ENCODE measurements at regions not wholly inside any gene's neighbourhood (a gene's known extent, or its start where the extent isn't known, plus 50 kb on each side); places are given as distances from the start of the nearest gene placed in this dataset.

DNA sequence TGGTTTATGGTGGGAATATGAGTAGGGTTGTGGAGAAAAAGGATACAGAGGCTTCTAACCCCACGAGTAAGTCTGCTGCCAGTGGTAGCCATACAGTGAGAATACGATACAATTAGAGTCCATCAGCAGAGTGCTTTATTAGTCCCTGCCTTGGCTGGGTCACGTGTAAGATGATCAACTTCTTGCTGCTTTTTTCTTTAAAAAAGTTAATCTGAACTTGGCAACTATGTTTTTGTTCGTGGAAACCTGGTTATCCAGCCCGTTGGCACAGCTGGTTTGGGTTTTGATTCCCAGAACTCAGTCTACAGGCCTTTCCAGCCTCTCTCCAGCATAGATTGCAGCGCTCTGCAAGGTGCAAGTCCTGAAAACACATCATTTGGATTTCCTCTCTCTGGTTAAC lies 53.1 kb upstream of the LSM6 start:
- no peak for TF ChIP-seq EZH2 (IDR thresholded peaks at IDR 0.05)
- no peak for TF ChIP-seq POLR2AphosphoS5 (IDR thresholded peaks at IDR 0.05; ENCODE audit: borderline replicate concordance, low read depth, low read length)

Measured in SK-N-MC (cell line).